HG02852 (cell line): ENCODE measurements at regions not wholly inside any gene's neighbourhood (a gene's known extent, or its start where the extent isn't known, plus 50 kb on each side); places are given as distances from the start of the nearest gene placed in this dataset.

ENCODE experiments used
- ATAC-seq: cut with Tn5 transposase; IDR thresholded peaks from one replicate; pipeline ENCODE4 v1.9.1; 2021; ENCODE audit warnings: mild to moderate bottlenecking, moderate library complexity; ENCODE audit not compliant: unreplicated experiment

- ATAC-seq = no peak
Measured at GRCh38 chr4:81898862-81899504, 427.3 kb upstream of the RASGEF1B start.

- ATAC-seq = no peak
Measured at GRCh38 chr4:81896936-81897335, 425.2 kb upstream of the RASGEF1B start.

- no peak for ATAC-seq
Measured at GRCh38 chr4:81891005-81891996, 419.6 kb upstream of the RASGEF1B start.

DNA sequence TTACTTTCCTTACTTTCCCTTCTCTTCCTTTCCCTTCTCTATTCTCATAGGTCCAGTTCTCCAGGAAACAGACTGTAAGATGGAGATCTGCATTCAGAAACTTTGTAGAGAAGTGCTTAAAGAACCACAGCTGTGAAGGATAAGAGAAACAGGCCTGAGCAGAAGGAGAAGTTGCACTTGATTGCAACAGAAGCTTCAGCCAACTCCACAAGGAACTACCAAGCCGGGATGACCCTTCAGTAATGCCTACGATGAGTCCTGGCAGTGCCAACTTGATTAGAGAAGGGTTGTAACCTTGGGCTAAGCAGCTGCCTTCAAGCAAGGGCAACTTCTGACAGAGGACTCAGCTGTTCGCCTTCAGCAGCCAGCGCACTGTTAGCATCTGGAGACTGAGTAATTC is 413.3 kb upstream of the RASGEF1B start:
- ATAC-seq = no peak

- ATAC-seq = no peak
Measured at GRCh38 chr4:81883530-81884450, 412.1 kb upstream of the RASGEF1B start.

- ATAC-seq = no peak
Measured at GRCh38 chr4:81883004-81883403, 411.3 kb upstream of the RASGEF1B start.

DNA sequence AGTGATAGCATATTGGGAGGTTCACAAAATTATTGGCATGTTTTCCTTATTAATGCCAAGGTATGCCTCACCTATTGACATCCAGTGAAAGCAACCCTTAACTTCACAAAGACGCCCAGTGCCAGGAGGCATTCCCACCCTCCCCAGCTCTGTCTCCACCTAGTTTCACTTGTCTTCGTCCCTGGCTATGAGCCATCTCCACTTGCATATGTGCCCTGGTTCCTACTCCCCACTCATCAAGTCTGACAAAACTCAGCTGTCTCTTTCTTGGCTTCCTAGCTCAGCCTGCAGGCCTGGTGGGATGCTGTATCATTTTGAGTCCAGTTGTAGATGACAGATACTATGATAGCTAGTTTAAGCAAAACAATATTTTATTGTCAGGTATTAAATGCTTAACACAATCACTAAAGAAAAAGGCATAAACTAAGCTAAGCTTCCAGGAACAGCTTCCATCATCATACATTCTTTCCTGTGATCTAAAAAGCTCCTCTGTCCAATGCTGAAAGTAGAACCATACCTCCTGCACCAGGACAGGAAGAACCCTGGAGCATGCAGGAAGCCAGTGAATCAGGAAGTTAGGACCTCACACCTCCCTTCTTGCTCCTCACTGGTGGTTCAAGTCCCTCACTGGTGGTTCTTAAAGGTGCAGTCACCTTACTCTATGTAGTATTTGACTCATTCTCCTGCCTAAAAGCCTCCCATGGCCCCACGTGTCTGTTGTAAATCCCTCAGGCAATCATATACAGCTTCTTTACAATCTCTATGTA is 410.3 kb upstream of the RASGEF1B start:
- no peak for ATAC-seq

DNA sequence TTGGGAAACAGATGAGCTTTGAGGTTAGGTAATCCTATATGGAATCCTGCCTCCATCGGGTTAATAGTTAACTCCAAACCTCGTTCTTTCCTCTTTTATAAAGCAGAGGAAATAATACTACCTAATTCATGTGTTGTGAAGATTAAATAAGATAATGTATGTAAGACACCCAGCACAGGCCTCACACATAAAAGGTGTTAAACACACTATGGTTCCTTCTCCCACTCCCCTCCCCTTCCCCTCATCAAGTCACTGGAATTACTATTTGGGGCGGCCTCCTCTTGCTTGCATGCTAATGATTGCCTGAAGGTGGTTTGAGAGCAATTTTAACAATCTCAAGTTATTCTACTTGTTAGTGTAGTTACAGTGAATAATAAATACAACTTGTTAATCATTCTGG is 404.4 kb upstream of the RASGEF1B start:
- ATAC-seq = no peak

GRCh38 chr4:81874661-81875515 is 403.2 kb upstream of the RASGEF1B start:
- ATAC-seq = no peak

DNA sequence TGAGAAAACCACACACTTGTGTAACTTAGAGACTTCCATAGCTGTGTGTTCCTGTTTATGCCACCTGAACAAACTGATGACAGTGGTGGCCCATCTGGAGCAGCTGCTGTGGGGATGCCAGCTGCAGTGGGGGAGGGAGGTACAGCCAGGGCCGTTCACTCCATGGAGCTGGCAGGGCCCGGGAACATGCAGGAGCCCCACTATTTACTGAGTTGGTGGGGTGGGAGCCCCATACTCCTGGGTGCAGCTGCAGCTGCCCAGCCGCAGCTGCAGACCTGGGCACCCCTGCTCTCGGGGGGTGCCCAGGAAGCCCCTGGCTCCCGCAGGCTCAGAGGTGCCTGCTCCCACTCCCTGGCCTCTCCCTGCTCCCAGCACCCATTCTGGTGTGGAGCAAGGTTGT is 398.6 kb upstream of the RASGEF1B start:
- ATAC-seq = no peak

- no peak for ATAC-seq
Measured at GRCh38 chr4:81860111-81860510, 388.4 kb upstream of the RASGEF1B start.

- no peak for ATAC-seq
Measured at GRCh38 chr4:81854406-81854805, 382.7 kb upstream of the RASGEF1B start.

- no peak for ATAC-seq
Measured at GRCh38 chr4:81852031-81852715, 380.5 kb upstream of the RASGEF1B start.

GRCh38 chr4:81850701-81851100 is 379.0 kb upstream of the RASGEF1B start:
- no peak for ATAC-seq

DNA sequence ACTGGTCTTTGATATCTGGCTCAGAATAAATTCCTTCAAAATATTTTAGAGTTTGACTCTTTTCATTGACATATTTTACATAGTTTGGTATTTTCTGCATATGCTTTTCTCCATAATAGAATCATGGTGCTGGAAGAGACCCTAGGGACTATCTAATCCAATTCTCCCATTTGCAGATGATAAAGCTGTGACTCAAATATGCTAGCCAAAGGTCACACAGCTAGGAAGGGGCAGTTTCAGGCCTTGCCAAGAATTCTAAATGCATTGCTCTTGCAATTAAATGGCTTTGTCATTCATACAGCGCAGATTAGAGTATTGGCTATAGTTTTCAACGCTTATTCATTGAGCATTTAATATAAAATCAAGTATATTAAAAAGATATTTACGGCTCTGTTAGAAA is 374.1 kb upstream of the RASGEF1B start:
- ATAC-seq = no peak

- no peak for ATAC-seq
Measured at GRCh38 chr4:81845273-81845672, 373.6 kb upstream of the RASGEF1B start.

DNA sequence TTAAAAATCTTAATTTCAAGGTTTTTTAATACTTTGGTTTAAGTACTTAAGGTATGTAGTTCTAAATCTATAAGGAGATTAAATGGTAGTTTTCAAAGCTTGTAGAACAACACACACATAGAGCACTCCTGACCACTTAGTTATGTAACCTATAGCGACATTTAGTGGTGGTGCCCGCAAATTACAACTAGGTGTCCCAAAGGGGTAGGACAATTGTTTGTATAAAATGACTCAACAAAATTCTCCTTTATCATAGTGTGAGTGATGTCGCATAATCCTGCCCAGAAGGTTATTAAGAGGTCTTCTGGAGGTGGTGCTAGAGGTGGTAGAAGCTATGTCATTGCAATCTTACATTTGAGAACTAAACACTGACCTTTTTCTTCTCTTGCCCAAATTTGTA is 373.0 kb upstream of the RASGEF1B start:
- ATAC-seq = peak; percentile 92

- no peak for ATAC-seq
Measured at GRCh38 chr4:81839347-81840042, 367.8 kb upstream of the RASGEF1B start.
